ENCODE measurements at regions not wholly inside any gene's neighbourhood (a gene's known extent, or its start where the extent isn't known, plus 50 kb on each side); places are given as distances from the start of the nearest gene placed in this dataset.

DNA sequence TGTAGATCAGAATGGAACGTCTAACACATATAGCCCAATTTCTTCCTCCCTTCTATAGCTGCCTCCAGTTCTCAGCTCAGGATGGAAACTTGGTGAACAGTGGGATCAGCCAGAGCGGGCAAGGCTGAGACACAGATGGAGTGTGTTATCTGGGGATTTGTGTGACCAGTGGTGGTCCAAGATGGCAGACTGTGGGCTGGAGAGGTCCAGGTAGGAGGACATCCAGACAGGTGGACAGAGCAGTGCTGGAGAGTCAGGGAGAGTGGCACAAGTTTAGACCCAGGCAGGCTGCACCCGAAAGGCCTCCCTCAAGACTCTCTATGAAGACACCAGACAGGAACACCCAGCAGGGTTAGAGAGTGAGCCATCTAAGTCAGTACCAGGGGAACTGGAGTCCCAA is 116.1 kb upstream of the CPSF6 start:
- H3K27ac ChIP-seq = no peak overlapping the region
- no peaks in the 10 kb centered on the region for H3K27me3 ChIP-seq
- no peaks in the 10 kb centered on the region for H3K9me3 ChIP-seq
- H3K36me3 ChIP-seq = no peaks in the 10 kb centered on the region
- ATAC-seq (peak in 2 of 4 donors; percentile 15 to 23), DNase-seq (no peak)
- TF ChIP-seq, protein P1, sequence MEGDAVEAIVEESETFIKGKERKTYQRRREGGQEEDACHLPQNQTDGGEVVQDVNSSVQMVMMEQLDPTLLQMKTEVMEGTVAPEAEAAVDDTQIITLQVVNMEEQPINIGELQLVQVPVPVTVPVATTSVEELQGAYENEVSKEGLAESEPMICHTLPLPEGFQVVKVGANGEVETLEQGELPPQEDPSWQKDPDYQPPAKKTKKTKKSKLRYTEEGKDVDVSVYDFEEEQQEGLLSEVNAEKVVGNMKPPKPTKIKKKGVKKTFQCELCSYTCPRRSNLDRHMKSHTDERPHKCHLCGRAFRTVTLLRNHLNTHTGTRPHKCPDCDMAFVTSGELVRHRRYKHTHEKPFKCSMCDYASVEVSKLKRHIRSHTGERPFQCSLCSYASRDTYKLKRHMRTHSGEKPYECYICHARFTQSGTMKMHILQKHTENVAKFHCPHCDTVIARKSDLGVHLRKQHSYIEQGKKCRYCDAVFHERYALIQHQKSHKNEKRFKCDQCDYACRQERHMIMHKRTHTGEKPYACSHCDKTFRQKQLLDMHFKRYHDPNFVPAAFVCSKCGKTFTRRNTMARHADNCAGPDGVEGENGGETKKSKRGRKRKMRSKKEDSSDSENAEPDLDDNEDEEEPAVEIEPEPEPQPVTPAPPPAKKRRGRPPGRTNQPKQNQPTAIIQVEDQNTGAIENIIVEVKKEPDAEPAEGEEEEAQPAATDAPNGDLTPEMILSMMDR (IDR thresholded peaks at IDR 0.05) = no peak
- no peak for TF ChIP-seq POLR2A (IDR thresholded peaks at IDR 0.05)
- peaks cover 0 to 8% (median 0%) of the 10 kb centered on the region in 4 donors for H3K4me1 ChIP-seq
- no peak overlapping the region for H3K4me3 ChIP-seq
- intact Hi-C loops (cut with DNase I) = no loop called here
- no CpG with 5 or more reads among the region's 3 CpGs for WGBS (ENCODE audit: insufficient coverage, low coverage, low lambda C conversion rate, missing lambda C conversion rate)

DNA sequence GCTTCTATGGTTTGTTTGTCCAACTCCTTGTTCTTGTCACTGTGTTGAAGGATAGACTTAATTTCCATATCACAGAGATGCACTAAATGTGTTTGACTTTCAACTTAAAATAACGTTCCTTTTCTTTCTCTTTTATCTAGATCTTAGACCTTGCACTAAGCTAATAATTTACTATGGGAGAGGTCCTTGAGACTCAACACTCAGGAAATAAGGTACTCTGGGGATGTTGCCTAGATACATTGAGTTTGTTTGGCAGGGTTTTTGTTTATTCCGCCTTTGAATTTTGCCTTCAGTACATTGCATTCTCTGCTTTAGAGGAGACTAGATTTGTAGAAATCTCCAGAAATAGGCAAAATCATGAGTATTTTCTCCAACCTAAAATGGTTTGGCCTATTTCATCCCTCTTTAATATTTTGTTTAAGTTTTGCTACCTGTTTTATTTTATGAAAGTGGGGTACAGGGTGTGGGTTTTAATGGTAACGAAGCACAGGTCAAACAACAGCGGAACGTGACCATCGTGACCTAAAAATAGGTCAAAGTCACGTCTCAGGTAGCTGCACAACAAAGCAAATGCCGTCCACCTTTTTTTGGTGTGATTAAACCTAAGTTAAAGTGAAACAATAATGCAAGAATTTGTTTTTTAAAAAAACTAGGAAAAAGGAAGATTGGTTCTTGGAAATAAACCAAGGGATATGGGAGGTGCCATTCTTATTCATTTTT is 115.3 kb upstream of the CPSF6 start:
- H3K4me1 ChIP-seq = peaks cover 0 to 12% (median 2%) of the 10 kb centered on the region in 4 donors
- H3K4me3 ChIP-seq = no peak overlapping the region
- peak overlapping the region in 2 of 3 donors; percentile 3 to 9 for H3K27ac ChIP-seq
- ATAC-seq = peak; percentile 22 to 75 (median 70)
- H3K9me3 ChIP-seq = no peaks in the 10 kb centered on the region
- WGBS (ENCODE audit: insufficient coverage, low coverage, low lambda C conversion rate, missing lambda C conversion rate) = 51% methylated on average over 8 of the region's 8 CpGs
- TF ChIP-seq POLR2A (IDR thresholded peaks at IDR 0.05) = no peak
- no peaks in the 10 kb centered on the region for H3K27me3 ChIP-seq
- no peak for DNase-seq
- no peaks in the 10 kb centered on the region for H3K36me3 ChIP-seq
- intact Hi-C loops (cut with DNase I) = no loop called here

DNA sequence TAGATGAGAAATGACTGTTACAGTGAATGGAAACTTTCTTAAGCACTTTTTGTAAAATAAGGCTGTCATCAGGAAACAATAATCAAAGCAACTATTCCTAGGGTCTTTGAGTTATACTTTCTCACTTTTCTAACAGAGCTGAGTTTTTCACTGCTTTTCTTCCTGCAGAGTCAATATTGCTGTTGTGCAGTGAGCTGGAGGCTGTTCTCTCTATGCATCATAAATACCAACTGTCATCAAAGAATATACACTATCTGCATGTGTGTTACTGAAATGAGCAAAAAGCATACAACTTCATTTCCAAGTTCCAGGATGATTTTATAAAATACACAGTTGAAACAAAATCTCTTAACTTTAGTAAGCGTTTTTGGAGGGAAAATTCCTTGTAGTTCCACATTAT is 110.4 kb upstream of the CPSF6 start:
- Histone ChIP-seq H3K27me3 (no peaks in the 10 kb centered on the region), H3K36me3 (no peaks in the 10 kb centered on the region), H3K27ac (no peak overlapping the region), H3K9me3 (no peaks in the 10 kb centered on the region), H3K4me1 (peaks cover 0 to 16% (median 6%) of the 10 kb centered on the region in 4 donors), H3K4me3 (no peak overlapping the region)
- intact Hi-C loops (cut with DNase I) = no loop called here
- DNase-seq = no peak
- ATAC-seq = peak in 3 of 4 donors; percentile 46 to 63 (median 47)
- TF ChIP-seq, protein P1 (IDR thresholded peaks at IDR 0.05) = no peak
- no peak for TF ChIP-seq POLR2A (IDR thresholded peaks at IDR 0.05)
- WGBS (ENCODE audit: insufficient coverage, low coverage, low lambda C conversion rate, missing lambda C conversion rate) = 83% methylated on average over 1 of the region's 1 CpG

DNA sequence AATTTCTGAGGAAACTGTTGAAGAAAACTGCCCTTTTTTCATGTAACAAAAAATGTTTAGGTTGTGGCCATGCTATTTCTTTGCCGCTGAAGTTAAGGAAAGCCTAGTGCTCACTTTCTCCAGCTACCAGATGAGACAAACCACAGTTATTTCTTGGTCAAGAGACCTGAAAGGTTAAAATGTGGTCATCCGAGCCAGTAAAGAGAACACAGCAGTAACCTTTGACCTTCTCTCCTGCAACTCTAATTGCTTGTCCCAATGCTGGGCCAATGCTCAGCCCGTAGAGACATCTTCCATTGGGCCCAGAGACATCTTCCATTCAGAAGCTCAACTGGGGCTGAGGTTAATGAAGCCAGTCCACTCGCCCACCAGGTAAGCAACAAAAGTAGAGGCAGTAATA is 109.8 kb upstream of the CPSF6 start:
- H3K4me3 ChIP-seq = no peak overlapping the region
- intact Hi-C loops (cut with DNase I) = no loop called here
- H3K9me3 ChIP-seq = no peaks in the 10 kb centered on the region
- ATAC-seq = peak; percentile 59 to 84 (median 65)
- H3K36me3 ChIP-seq = no peaks in the 10 kb centered on the region
- peaks cover 0 to 12% (median 6%) of the 10 kb centered on the region in 4 donors for H3K4me1 ChIP-seq
- TF ChIP-seq POLR2A (IDR thresholded peaks at IDR 0.05) = no peak
- TF ChIP-seq, protein P1 (IDR thresholded peaks at IDR 0.05) = no peak
- WGBS (ENCODE audit: insufficient coverage, low coverage, low lambda C conversion rate, missing lambda C conversion rate) = 56% methylated on average over 4 of the region's 4 CpGs
- peak overlapping the region in 1 of 3 donors; percentile 2 for H3K27ac ChIP-seq
- DNase-seq = no peak
- no peaks in the 10 kb centered on the region for H3K27me3 ChIP-seq

DNA sequence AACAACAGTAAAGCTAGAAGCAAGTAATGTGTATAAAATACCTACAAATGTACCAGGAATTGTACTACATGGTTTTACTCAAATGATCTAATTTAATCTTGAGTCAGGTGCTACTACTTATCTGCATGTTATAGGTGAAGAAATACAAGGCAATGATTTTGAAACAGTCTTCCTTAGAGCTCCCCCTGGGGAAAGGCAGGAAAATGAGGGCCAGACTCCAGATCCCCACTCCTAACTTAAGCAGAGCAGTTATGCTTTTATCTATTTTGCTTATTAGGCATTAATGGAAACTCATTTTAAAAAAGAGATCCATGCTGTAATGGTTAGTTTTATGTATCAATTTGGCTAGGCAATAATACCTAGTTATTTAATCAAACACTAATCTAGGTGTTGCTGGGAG is 109.3 kb upstream of the CPSF6 start:
- H3K36me3 ChIP-seq = no peaks in the 10 kb centered on the region
- no peaks in the 10 kb centered on the region for H3K27me3 ChIP-seq
- ATAC-seq (peak in 3 of 4 donors; percentile 48 to 71 (median 68)), DNase-seq (no peak)
- TF ChIP-seq, protein P1 (IDR thresholded peaks at IDR 0.05) = peak in 1 of 4 donors; percentile 32
- no peak for TF ChIP-seq POLR2A (IDR thresholded peaks at IDR 0.05)
- peak overlapping the region in 1 of 3 donors; percentile 2 for H3K27ac ChIP-seq
- intact Hi-C loops (cut with DNase I) = no loop called here
- no peak overlapping the region for H3K4me3 ChIP-seq
- peaks cover 0 to 12% (median 4%) of the 10 kb centered on the region in 4 donors for H3K4me1 ChIP-seq
- no peaks in the 10 kb centered on the region for H3K9me3 ChIP-seq
